Inflammatory macrophage treated with lipopolysaccharide for 1 hour (primary cell): ENCODE measurements at regions not wholly inside any gene's neighbourhood (a gene's known extent, or its start where the extent isn't known, plus 50 kb on each side); places are given as distances from the start of the nearest gene placed in this dataset.
"Not testable (repeated sequence)": the region's sequence is repeated elsewhere in the genome, so short reads cannot be mapped to it uniquely, and the experiment has no call there.

ENCODE experiments used
- DNase-seq, 2 donors: peaks; one replicate each; pipeline ENCODE4 v3.0.0-alpha.2; 2020 to 2022

GRCh38 chr4:186814535-186815070 is 90.9 kb upstream of the FAT1 start:
- DNase-seq = no peak

GRCh38 chr4:186819342-186820086 is 95.9 kb upstream of the FAT1 start:
- DNase-seq = no peak

- DNase-seq = no peak
These were observed 96.8 kb upstream of the FAT1 start for GRCh38 chr4:186820391-186820891.

GRCh38 chr4:186823989-186824388 is 100.3 kb upstream of the FAT1 start:
- no peak for DNase-seq

- DNase-seq = no peak
These were observed 101.4 kb upstream of the FAT1 start for GRCh38 chr4:186825069-186825468.

DNA sequence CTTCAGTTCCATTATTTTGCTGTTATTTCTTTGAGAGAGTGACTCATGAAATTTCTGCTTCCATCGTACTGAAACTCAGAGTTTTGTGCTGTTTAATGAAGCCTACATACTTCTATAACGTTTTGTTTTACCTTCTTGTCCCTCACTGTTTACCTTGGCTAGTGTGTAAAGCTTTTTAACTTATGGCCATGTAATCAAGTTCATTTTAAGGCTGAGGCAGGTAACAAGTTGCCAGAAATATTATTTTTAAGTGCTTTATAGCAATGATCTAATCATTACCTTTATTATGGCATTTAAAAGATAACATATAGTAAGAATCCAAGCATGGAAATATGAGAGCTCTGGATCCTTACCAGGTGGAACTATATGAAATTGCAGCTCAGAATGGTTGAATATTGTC is 102.3 kb upstream of the FAT1 start:
- no peak for DNase-seq

DNA sequence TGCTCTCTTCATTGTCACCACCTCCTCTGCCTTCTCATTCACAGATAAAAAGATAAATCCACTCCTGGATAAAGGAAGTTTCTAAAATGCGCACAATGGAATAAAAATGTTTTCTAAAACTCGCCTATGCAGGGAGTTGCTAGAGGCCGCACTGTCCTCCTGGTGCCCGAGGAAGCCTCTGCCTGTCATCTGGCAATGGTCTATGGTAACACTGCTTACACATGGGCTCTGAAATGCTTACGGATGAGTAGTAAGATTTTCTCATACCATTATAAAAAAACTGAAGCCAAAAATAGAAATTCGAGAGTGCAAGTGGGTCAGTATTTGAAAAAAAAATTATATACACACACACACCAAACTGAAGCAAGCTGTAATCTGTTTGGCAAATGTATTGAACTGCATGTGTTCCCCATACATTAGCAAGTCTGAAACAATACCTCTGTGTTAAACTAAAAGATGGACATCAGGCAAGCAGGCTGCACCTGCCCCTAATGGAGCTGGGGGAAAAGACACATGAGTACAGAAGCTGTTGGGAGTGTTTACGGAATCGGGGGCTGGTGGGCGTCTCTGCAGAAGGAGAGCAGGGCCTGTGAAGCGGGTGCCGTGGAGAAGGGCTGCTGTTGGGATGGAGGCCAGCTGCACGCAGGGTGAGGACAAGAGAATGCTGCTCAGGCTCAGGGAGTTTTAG is 103.3 kb upstream of the FAT1 start:
- DNase-seq = no peak

GRCh38 chr4:186827534-186827897 is 103.9 kb upstream of the FAT1 start:
- no peak for DNase-seq

GRCh38 chr4:186829097-186829496 is 105.4 kb upstream of the FAT1 start:
- DNase-seq = no peak

DNA sequence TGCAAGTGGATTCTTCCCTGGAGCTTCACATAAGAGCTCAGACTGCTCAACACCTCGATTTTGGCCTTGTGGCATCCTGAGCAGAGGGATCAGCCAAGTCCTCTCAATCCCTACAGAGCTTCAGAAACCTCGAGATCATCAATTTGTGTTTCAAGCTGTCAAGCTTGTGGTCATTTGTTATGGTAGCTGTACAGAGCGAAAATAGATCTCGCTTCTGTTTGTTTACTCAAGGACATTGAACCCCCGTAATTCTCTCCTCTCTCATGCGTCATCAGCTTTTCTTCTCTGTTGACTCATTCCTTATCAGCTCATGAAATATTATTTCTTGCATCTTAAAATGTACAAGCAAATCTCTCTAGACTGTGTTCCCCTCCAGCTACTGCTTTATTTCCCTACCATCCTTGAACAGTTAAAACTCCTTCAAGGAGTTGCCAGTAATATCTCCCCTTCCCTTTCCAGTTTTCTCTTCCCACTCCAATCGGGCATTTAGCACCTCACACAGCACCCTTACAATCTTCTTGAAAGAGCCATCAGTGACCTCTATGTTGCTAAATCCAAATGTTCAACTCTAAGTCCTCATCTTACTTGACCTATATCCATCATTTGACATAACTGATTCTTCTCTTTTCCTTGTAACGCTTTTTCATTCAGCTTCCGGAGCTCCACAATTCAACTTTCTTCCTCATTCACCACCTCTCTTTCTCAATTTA is 106.2 kb upstream of the FAT1 start:
- no peak for DNase-seq

DNA sequence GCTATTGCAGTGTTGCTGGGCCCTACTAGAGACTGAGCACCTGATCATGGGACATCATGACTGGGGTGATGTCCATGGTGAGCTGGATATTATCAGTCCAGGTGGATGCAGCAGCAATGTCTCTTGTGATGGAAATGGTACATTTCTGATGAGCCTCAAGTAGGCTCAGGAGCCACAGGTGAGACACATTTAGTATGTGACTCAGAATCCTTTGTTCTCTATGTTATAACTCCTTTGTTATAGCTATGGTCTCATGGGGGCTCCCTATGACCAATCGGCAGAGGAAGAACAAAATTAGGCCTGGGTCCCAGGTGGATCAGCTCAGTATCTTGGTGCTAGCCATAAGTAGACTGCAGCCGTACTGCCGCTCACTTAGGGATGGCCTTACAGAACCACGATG is 107.9 kb upstream of the FAT1 start:
- DNase-seq = no peak

DNA sequence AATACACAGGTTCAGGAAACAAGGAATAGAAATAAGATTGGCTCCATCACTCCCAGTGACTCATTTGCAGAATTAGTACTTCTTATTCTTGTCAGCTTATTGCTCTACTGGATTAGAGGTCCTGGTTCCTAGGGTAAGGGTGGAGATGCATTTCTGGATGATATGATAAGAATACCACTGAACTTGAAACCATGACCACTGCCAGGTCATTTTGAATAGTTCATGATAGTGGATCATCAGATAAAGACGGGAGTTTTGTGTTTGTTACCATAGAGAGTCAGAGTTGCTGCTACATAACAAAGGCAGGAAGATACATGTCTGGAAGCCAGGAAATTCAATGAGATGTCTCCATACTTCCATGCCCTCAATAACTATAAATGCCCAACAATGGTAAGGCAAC is 109.2 kb upstream of the FAT1 start:
- DNase-seq = no peak

- not testable (repeated sequence) for DNase-seq
These were observed 113.8 kb upstream of the FAT1 start for GRCh38 chr4:186837463-186837862.

GRCh38 chr4:186838295-186838694 is 114.6 kb upstream of the FAT1 start:
- DNase-seq = no peak

DNA sequence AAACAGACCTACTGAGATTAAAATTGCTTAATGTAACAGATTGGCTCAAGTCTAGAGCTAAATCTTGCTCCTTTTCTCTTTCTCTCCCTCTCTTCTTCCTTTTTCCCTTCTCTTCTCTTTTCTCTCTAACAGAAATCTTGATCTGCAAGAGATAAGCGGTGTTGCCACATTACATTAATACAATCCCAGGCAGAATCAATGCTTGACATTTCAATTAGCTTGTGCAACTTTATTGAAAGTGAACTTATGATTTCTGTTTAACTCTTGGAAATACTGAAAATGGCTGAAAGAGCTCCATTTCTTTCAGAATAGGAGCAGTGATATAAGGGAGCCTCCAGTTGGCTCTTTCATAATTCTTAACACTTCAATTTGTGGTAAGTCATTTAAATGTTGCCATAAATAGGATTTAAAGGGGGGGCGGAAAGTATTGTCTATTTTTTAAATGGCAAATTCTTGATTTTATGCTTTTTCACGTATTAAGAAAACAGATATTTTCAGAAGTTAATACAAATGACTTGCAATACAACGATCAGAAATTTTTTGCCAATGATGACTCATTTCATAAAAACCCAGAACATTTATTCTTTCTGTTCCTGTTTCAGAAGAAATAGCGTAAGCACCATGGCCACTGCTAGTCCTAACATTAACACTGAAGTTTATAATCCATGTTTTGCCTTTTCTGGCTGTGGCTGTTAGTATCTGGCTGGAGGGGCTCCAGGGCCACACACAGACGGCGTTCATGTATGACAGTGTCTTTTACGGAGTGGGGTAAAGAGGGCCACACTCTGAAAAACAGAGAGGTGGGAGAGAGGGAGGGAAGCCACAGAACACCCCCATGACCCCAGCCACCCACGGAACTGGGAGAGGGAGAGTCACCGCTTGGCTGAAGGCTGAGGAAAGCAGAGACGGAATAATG is 115.7 kb upstream of the FAT1 start:
- no peak for DNase-seq

DNA sequence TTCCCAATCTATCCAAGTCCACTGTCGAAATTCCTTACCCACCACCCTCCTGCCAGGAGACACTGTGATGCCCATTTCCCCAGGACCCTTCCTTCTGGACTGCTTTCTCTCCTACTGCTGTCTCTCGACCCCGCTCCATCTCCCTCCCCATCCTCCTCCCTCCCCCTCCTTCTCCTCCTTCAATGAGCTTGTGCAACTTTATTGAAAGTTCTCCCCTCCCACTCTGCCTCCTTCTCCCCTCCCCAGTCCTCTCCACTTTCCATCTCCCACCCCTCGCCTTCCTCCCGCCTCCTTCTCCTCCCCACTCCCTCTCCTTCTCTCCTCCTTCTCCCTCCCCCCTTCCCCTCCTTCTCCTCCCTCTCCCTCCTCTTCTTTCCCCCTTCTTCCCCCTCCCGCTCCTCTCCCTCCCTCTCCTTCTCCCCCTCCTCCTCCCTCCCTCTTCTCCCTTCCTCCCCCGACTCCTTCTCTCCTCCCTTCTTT is 116.6 kb upstream of the FAT1 start:
- no peak for DNase-seq

DNA sequence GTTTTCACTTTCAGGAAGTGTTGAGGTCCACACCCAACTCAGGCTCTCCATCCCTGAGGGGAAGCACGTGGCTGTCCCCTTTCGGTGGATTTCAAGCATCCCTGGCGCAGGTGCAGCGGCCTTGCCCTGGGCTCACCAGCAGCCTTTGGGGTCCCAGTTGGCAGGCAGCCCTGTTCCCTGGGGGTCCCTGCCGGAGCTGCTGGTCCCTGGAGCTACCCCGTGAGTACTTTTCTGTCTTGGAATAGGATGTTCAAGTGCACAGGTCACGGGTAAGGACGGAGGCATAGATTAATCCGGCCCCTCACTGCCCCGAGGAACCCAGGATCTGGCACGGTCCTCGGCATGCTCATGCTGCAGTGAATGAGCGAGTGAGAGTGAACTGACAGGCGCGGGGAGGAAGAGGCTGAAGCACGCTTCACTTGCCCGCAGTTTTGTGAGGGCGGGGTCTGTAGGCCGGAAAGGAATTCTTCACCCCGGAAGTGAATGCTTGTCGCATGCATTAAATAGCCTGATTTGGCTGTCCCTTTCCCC is 117.2 kb upstream of the FAT1 start:
- DNase-seq = no peak

GRCh38 chr4:186844059-186844681 is 120.5 kb upstream of the FAT1 start:
- no peak for DNase-seq

DNA sequence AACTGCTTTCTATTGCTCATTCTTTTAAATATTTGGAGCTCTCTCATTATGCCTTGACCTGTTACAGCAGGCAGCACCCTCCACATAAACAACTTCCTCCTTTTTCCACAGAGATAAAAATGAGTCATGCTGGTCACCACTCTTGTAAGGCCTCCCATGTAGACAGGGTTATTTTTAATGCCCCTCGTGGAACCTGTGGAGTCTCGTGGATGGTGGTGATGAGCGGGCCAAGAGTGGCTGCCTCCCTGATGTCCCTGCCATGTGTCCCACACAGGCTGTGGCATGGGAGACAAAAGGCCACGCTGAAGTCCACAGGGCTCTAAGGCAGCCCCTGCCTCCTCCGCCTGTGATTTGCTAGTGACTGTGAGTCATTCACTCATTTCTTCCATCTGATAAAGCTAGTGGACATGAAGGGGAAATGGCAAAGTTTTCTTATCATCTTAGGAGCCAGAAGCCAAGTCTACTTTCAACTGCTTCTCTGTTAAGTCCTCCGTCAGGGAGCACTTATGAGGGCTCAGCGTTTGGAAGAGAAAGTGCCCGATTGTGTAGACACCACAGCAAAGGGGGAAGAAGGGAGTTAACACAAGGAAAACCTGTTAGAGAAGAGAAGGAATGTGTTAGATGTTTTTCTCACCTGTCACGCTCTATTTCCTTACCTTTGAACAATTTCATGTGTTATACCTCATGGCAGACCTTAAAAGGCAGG is 121.6 kb upstream of the FAT1 start:
- DNase-seq = no peak

DNA sequence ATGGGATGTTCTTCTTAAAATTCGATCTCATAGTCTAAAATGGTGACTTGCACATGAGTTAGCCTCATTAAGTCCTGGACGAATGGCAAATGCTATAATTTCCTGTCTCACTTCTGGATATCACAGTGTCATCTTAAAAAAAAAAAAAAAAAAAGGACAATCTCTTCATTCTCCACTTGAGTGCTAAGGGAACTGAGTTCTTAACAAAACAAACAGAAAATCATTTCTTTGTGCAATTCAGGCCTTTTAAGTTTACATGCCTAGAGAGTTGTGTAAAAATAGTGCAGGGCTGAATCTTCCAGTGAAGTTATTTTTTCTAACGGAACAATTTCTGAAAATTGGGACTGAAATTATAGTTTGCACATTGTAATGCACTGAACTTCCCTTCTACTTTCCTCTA is 122.8 kb upstream of the FAT1 start:
- DNase-seq = no peak
